ENCODE measurements at regions not wholly inside any gene's neighbourhood (a gene's known extent, or its start where the extent isn't known, plus 50 kb on each side); places are given as distances from the start of the nearest gene placed in this dataset.

DNA sequence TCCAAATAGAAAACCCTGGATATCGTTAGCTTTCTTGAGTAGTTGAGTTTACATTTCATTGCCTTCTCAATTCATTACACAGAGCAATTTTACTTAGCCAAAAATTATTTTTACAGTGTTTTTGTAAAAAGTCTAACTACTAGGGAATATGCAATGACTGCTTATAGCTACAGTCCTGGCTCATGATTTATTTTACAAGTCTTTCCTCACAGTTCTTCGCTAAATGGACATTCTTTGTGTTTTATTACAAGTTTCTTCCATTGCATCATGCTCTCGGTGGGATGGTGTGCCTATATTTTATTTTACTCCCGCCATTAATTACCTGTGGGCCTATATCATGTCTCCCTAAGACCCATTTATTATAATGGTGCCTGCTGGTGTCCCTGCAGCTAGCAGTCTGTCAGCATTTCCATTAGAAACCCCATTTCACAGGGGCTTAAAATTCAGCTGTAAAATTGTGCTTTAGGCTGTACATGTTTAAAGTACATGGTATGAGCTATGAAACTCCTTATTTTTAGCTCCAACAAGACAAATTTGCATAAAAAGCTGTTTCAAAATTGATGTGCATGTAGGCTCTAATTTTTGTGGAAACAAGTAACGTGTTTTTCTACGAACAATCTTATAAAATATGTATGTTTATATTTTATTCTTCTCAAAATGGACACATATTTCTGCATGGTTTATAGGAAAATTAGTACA is 227.4 kb downstream of the SLC7A11 start (continued):
- no peak for TF ChIP-seq ZNF263 (CRISPR knock-in tag; IDR thresholded peaks at IDR 0.05; ENCODE audit: low read depth)
- TF ChIP-seq CBFB (CRISPR knock-in tag; IDR thresholded peaks at IDR 0.05; ENCODE audit: low read depth) = no peak
- TF ChIP-seq, protein P1, sequence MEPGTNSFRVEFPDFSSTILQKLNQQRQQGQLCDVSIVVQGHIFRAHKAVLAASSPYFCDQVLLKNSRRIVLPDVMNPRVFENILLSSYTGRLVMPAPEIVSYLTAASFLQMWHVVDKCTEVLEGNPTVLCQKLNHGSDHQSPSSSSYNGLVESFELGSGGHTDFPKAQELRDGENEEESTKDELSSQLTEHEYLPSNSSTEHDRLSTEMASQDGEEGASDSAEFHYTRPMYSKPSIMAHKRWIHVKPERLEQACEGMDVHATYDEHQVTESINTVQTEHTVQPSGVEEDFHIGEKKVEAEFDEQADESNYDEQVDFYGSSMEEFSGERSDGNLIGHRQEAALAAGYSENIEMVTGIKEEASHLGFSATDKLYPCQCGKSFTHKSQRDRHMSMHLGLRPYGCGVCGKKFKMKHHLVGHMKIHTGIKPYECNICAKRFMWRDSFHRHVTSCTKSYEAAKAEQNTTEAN (CRISPR knock-in tag; IDR thresholded peaks at IDR 0.05) = no peak
- no peak for TF ChIP-seq SMAD4 (CRISPR knock-in tag; IDR thresholded peaks at IDR 0.05)
- TF ChIP-seq, protein P2, sequence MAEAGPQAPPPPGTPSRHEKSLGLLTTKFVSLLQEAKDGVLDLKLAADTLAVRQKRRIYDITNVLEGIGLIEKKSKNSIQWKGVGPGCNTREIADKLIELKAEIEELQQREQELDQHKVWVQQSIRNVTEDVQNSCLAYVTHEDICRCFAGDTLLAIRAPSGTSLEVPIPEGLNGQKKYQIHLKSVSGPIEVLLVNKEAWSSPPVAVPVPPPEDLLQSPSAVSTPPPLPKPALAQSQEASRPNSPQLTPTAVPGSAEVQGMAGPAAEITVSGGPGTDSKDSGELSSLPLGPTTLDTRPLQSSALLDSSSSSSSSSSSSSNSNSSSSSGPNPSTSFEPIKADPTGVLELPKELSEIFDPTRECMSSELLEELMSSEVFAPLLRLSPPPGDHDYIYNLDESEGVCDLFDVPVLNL (CRISPR knock-in tag; IDR thresholded peaks at IDR 0.05; ENCODE audit: borderline replicate concordance, low read depth) = no peak
- TF ChIP-seq, protein P3, sequence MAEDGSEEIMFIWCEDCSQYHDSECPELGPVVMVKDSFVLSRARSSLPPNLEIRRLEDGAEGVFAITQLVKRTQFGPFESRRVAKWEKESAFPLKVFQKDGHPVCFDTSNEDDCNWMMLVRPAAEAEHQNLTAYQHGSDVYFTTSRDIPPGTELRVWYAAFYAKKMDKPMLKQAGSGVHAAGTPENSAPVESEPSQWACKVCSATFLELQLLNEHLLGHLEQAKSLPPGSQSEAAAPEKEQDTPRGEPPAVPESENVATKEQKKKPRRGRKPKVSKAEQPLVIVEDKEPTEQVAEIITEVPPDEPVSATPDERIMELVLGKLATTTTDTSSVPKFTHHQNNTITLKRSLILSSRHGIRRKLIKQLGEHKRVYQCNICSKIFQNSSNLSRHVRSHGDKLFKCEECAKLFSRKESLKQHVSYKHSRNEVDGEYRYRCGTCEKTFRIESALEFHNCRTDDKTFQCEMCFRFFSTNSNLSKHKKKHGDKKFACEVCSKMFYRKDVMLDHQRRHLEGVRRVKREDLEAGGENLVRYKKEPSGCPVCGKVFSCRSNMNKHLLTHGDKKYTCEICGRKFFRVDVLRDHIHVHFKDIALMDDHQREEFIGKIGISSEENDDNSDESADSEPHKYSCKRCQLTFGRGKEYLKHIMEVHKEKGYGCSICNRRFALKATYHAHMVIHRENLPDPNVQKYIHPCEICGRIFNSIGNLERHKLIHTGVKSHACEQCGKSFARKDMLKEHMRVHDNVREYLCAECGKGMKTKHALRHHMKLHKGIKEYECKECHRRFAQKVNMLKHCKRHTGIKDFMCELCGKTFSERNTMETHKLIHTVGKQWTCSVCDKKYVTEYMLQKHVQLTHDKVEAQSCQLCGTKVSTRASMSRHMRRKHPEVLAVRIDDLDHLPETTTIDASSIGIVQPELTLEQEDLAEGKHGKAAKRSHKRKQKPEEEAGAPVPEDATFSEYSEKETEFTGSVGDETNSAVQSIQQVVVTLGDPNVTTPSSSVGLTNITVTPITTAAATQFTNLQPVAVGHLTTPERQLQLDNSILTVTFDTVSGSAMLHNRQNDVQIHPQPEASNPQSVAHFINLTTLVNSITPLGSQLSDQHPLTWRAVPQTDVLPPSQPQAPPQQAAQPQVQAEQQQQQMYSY (CRISPR knock-in tag; IDR thresholded peaks at IDR 0.05) = no peak
- no peak for TF ChIP-seq GABPB1 (CRISPR knock-in tag; IDR thresholded peaks at IDR 0.05)

DNA sequence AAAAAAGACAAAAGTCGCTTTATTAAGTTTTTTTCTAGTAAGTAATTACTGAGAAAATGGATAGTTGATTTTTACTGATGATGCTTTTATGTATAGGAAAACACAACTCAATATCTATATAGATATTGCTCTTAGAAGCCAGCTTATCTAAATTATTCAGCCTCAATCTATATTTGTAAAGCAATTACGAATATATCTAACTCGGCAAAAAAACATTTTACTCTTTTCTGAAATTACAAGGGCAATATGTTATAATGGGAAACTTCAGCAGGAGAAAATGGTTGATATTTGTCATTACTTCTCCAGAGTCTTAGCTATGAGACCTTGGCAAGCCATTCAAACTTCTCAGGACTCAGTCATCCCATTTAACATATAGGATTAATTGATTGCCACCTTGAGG is 228.5 kb downstream of the SLC7A11 start:
- H3K4me3 Mint-ChIP-seq = no peak overlapping the region
- no peaks in the 10 kb centered on the region for H3K27me3 Mint-ChIP-seq (ENCODE audit: low read depth)
- DNase-seq (ENCODE audit: low spot score) (no peak), ATAC-seq (no peak)
- CTCF ChIA-PET = no interaction called here
- no peak overlapping the region for H3K27ac Mint-ChIP-seq
- H3K36me3 Mint-ChIP-seq = no peaks in the 10 kb centered on the region
- POLR2A ChIA-PET = no interaction called here
- H3K4me1 Mint-ChIP-seq = no peaks in the 10 kb centered on the region; the same call in 1 of the 2 replicates
- peaks cover 4% of the 10 kb centered on the region for H3K9me3 Mint-ChIP-seq
- TF ChIP-seq, protein P4, sequence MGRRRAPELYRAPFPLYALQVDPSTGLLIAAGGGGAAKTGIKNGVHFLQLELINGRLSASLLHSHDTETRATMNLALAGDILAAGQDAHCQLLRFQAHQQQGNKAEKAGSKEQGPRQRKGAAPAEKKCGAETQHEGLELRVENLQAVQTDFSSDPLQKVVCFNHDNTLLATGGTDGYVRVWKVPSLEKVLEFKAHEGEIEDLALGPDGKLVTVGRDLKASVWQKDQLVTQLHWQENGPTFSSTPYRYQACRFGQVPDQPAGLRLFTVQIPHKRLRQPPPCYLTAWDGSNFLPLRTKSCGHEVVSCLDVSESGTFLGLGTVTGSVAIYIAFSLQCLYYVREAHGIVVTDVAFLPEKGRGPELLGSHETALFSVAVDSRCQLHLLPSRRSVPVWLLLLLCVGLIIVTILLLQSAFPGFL (CRISPR knock-in tag; IDR thresholded peaks at IDR 0.05; ENCODE audit: borderline replicate concordance) = no peak
- TF ChIP-seq FOXP1 (CRISPR knock-in tag; IDR thresholded peaks at IDR 0.05; ENCODE audit: borderline replicate concordance) (no peak), TEAD4 (CRISPR knock-in tag; IDR thresholded peaks at IDR 0.05) (no peak), ZNF138 (CRISPR knock-in tag; conservative IDR thresholded peaks at IDR 0.05) (no peak), ELF4 (CRISPR knock-in tag; IDR thresholded peaks at IDR 0.05; ENCODE audit: low read depth) (no peak), FOXJ3 (CRISPR knock-in tag; IDR thresholded peaks at IDR 0.05; ENCODE audit: borderline replicate concordance) (no peak), NFE2L1 (CRISPR knock-in tag; IDR thresholded peaks at IDR 0.05) (no peak), NR2C2 (CRISPR knock-in tag; IDR thresholded peaks at IDR 0.05) (no peak)
- TF ChIP-seq, protein P5, sequence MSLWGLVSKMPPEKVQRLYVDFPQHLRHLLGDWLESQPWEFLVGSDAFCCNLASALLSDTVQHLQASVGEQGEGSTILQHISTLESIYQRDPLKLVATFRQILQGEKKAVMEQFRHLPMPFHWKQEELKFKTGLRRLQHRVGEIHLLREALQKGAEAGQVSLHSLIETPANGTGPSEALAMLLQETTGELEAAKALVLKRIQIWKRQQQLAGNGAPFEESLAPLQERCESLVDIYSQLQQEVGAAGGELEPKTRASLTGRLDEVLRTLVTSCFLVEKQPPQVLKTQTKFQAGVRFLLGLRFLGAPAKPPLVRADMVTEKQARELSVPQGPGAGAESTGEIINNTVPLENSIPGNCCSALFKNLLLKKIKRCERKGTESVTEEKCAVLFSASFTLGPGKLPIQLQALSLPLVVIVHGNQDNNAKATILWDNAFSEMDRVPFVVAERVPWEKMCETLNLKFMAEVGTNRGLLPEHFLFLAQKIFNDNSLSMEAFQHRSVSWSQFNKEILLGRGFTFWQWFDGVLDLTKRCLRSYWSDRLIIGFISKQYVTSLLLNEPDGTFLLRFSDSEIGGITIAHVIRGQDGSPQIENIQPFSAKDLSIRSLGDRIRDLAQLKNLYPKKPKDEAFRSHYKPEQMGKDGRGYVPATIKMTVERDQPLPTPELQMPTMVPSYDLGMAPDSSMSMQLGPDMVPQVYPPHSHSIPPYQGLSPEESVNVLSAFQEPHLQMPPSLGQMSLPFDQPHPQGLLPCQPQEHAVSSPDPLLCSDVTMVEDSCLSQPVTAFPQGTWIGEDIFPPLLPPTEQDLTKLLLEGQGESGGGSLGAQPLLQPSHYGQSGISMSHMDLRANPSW (CRISPR knock-in tag; conservative IDR thresholded peaks at IDR 0.05; ENCODE audit: low read depth) = no peak
- TF ChIP-seq, protein P6, sequence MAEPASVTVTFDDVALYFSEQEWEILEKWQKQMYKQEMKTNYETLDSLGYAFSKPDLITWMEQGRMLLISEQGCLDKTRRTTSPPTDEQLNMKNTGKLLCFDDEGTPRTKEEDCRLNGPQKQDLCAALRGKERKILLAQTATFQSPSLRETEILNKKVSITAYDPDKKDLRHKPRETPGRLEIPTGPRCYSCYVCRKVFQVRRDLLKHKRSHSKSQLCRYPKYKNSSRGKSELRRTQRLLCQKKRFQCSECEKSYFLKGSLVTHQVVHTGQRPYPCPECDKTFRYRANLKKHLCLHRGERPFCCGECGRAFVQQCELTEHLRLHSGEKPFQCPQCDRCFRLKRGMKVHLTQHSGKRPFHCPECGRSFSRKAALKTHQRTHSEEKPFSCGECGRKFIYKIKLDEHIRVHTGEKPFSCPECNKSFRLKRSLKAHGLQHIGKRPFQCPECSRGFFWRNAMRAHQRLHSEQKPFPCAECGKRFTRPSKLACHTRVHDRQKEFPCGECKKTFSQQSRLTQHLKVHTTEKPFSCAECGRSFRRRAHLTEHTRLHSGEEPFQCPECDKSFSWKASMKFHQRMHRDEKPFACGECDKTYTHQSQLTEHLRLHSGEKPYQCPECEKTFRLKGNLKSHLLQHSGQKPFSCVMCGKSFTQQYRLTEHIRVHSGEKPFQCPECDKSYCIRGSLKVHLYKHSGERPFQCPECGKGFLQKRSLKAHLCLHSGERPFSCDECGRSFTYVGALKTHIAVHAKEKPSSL (CRISPR knock-in tag; conservative IDR thresholded peaks at IDR 0.05) = no peak
- TF ChIP-seq, protein P2 (CRISPR knock-in tag; IDR thresholded peaks at IDR 0.05; ENCODE audit: borderline replicate concordance, low read depth) = no peak
- TF ChIP-seq, protein P7, sequence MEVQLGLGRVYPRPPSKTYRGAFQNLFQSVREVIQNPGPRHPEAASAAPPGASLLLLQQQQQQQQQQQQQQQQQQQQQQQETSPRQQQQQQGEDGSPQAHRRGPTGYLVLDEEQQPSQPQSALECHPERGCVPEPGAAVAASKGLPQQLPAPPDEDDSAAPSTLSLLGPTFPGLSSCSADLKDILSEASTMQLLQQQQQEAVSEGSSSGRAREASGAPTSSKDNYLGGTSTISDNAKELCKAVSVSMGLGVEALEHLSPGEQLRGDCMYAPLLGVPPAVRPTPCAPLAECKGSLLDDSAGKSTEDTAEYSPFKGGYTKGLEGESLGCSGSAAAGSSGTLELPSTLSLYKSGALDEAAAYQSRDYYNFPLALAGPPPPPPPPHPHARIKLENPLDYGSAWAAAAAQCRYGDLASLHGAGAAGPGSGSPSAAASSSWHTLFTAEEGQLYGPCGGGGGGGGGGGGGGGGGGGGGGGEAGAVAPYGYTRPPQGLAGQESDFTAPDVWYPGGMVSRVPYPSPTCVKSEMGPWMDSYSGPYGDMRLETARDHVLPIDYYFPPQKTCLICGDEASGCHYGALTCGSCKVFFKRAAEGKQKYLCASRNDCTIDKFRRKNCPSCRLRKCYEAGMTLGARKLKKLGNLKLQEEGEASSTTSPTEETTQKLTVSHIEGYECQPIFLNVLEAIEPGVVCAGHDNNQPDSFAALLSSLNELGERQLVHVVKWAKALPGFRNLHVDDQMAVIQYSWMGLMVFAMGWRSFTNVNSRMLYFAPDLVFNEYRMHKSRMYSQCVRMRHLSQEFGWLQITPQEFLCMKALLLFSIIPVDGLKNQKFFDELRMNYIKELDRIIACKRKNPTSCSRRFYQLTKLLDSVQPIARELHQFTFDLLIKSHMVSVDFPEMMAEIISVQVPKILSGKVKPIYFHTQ (CRISPR knock-in tag; IDR thresholded peaks at IDR 0.05) = no peak
